Keratinocyte (primary cell): ENCODE measurements at regions not wholly inside any gene's neighbourhood (a gene's known extent, or its start where the extent isn't known, plus 50 kb on each side); places are given as distances from the start of the nearest gene placed in this dataset.

ENCODE experiments used
- DNase-seq: peaks from one replicate; pipeline ENCODE4 v3.0.0-alpha.2; 2011; ENCODE audit warnings: low read depth, missing footprints, low spot score
- FAIRE-seq: peaks from 2 replicates; lab custom pipeline; 2011; peaks lifted over from hg19 to GRCh38; lab: Jason Lieb, UNC
- H2AFZ ChIP-seq: 2 replicates; pipeline ENCODE4 v1.6.0; 2012; ENCODE audit warnings: low read length, control low read depth, inconsistent platforms; ENCODE audit not compliant: control insufficient read depth
- H3K27ac ChIP-seq: 2 replicates; pipeline ENCODE4 v1.5.1; 2011; ENCODE audit warnings: low read length; ENCODE audit not compliant: control insufficient read depth, insufficient read depth
- H3K27me3 ChIP-seq: 3 replicates; pipeline ENCODE4 v1.6.0; 2011; ENCODE audit warnings: low read length; ENCODE audit not compliant: control insufficient read depth, insufficient read depth; ENCODE audit errors: extremely low read depth
- H3K36me3 ChIP-seq, 2 experiments: 2 replicates in 1 of 2; 3 replicates in 1 of 2; pipeline ENCODE4 v1.5.1; 2011; ENCODE audit warnings: low read length in 2 of 2, mild to moderate bottlenecking in 1 of 2; ENCODE audit not compliant: control insufficient read depth in 2 of 2, insufficient read depth in 2 of 2; ENCODE audit errors: extremely low read depth in 1 of 2
- H3K4me1 ChIP-seq: 3 replicates; pipeline ENCODE4 v1.5.1; 2011; ENCODE audit warnings: low read length; ENCODE audit not compliant: control insufficient read depth, insufficient read depth; ENCODE audit errors: extremely low read depth
- H3K4me2 ChIP-seq: 3 replicates; pipeline ENCODE4 v1.6.0; 2011; ENCODE audit warnings: low read depth, low read length; ENCODE audit not compliant: control insufficient read depth, insufficient read depth; ENCODE audit errors: extremely low read depth
- H3K4me3 ChIP-seq, 3 experiments: fragments of 200-600 bp in 1 of 3; sonication (generic) in 1 of 3; 2 replicates in 2 of 3; 3 replicates in 1 of 3; pipeline ENCODE4 v1.5.1; 2011 to 2016; ENCODE audit warnings: low read length in 3 of 3, mild to moderate bottlenecking in 3 of 3, control low read depth in 2 of 3, inconsistent platforms in 1 of 3, low read depth in 1 of 3, mixed read lengths in 1 of 3, mixed run types in 1 of 3, moderate library complexity in 1 of 3; ENCODE audit not compliant: control insufficient read depth in 2 of 3, insufficient read depth in 2 of 3; ENCODE audit errors: extremely low read depth in 1 of 3
- H3K79me2 ChIP-seq: 2 replicates; pipeline ENCODE4 v1.6.0; 2012; ENCODE audit warnings: low read length; ENCODE audit not compliant: control insufficient read depth, insufficient read depth
- H3K9ac ChIP-seq: 3 replicates; pipeline ENCODE4 v1.6.0; 2011; ENCODE audit warnings: low read length; ENCODE audit not compliant: control insufficient read depth, insufficient read depth; ENCODE audit errors: extremely low read depth
- H3K9me1 ChIP-seq: 3 replicates; pipeline ENCODE4 v1.6.0; 2011; ENCODE audit warnings: low read length; ENCODE audit not compliant: control insufficient read depth, insufficient read depth; ENCODE audit errors: extremely low read depth
- H3K9me3 ChIP-seq: 2 replicates; pipeline ENCODE4 v1.5.1; 2012; ENCODE audit warnings: low read depth, low read length; ENCODE audit not compliant: control insufficient read depth
- H4K20me1 ChIP-seq: 3 replicates; pipeline ENCODE4 v1.6.0; 2011; ENCODE audit warnings: low read length; ENCODE audit not compliant: control insufficient read depth, insufficient read depth; ENCODE audit errors: extremely low read depth
- CTCF ChIP-seq, 3 experiments: IDR thresholded peaks in 1 of 3; conservative IDR thresholded peaks in 1 of 3; optimal IDR thresholded peaks in 1 of 3; 2 replicates in 2 of 3; 3 replicates in 1 of 3; pipeline versions ENCODE3 to v1.5.1; 2011; ENCODE audit warnings: low read length in 3 of 3, mild to moderate bottlenecking in 3 of 3, moderate library complexity in 2 of 3, control low read depth in 1 of 3, inconsistent platforms in 1 of 3; ENCODE audit not compliant: insufficient read depth in 2 of 3; ENCODE audit errors: extremely low read depth in 1 of 3
- EZH2 ChIP-seq: IDR thresholded peaks from one replicate; pipeline ENCODE4 v1.6.1; 2012; ENCODE audit warnings: inconsistent platforms, mild to moderate bottlenecking, low read length, moderate library complexity
- dilution Hi-C: fragments of 300-500 bp; cut with MboI; formaldehyde crosslinking; loops from one replicate; pipeline ENCODE4 v1.7.0; 2020; ENCODE audit warnings: low sequenced_read_pairs; ENCODE audit not compliant: extremely low pct_ligation_motif_present

GRCh38 chr16:49929626-49930025 is 73.7 kb upstream of the ZNF423 start:
- Histone ChIP-seq H3K27ac (no peak overlapping the region), H3K4me2 (no peak overlapping the region), H3K4me1 (peaks cover 6% of the 10 kb centered on the region), H3K36me3 (no peaks in the 10 kb centered on the region), H2AFZ (no peak overlapping the region), H4K20me1 (no peaks in the 10 kb centered on the region), H3K9me1 (no peaks in the 10 kb centered on the region), H3K4me3 (no peak overlapping the region), H3K9ac (no peak overlapping the region), H3K9me3 (no peaks in the 10 kb centered on the region), H3K79me2 (no peaks in the 10 kb centered on the region), H3K27me3 (peaks cover 8% of the 10 kb centered on the region)
- no peak for DNase-seq
- no peak for FAIRE-seq
- TF ChIP-seq CTCF (optimal IDR thresholded peaks at IDR 0.05 in 1 of 3, IDR thresholded peaks at IDR 0.05 in 1 of 3, conservative IDR thresholded peaks at IDR 0.05 in 1 of 3; ENCODE audit: extremely low read depth in 1 of 3, insufficient read depth in 2 of 3, low read length in 3 of 3) (no peak), EZH2 (no peak)
- dilution Hi-C loops, result no loop called here

GRCh38 chr16:49930841-49931240 is 74.9 kb upstream of the ZNF423 start:
- Histone ChIP-seq H3K36me3 (no peaks in the 10 kb centered on the region), H3K27me3 (peaks cover 8% of the 10 kb centered on the region)

More at GRCh38 chr16:49930841-49931240, 74.9 kb upstream of the ZNF423 start:
- no peaks in the 10 kb centered on the region for H3K9me1 ChIP-seq
- H3K9ac ChIP-seq, result no peak overlapping the region
- H3K27ac ChIP-seq, result no peak overlapping the region
- no peak overlapping the region for H2AFZ ChIP-seq
- H3K79me2 ChIP-seq, result no peaks in the 10 kb centered on the region
- H3K4me1 ChIP-seq, result peaks cover 6% of the 10 kb centered on the region
- H3K4me2 ChIP-seq, result no peak overlapping the region
- no peaks in the 10 kb centered on the region for H3K9me3 ChIP-seq
- DNase-seq (no peak), FAIRE-seq (no peak)
- dilution Hi-C loops, result no loop called here
- TF ChIP-seq CTCF (optimal IDR thresholded peaks at IDR 0.05 in 1 of 3, IDR thresholded peaks at IDR 0.05 in 1 of 3, conservative IDR thresholded peaks at IDR 0.05 in 1 of 3; ENCODE audit: extremely low read depth in 1 of 3, insufficient read depth in 2 of 3, low read length in 3 of 3) (no peak), EZH2 (no peak)
- no peak overlapping the region for H3K4me3 ChIP-seq
- H4K20me1 ChIP-seq, result no peaks in the 10 kb centered on the region
